Rectal smooth muscle tissue (tissue), 1 donor: ENCODE measurements at regions not wholly inside any gene's neighbourhood (a gene's known extent, or its start where the extent isn't known, plus 50 kb on each side); places are given as distances from the start of the nearest gene placed in this dataset.

Source experiments
- H3K27ac ChIP-seq: one replicate; pipeline ENCODE4 v1.7.0; 2013; ENCODE audit warnings: low read depth, low read length, inconsistent platforms
- H3K27me3 ChIP-seq: one replicate; pipeline ENCODE4 v1.7.0; 2013; ENCODE audit warnings: low read length; ENCODE audit not compliant: control insufficient read depth, insufficient read depth
- H3K36me3 ChIP-seq: one replicate; pipeline ENCODE4 v1.7.0; 2013; ENCODE audit warnings: low read length; ENCODE audit not compliant: control insufficient read depth, insufficient read depth
- H3K4me1 ChIP-seq: one replicate; pipeline ENCODE4 v1.7.0; 2013; ENCODE audit warnings: low read length; ENCODE audit not compliant: control insufficient read depth, insufficient read depth
- H3K4me3 ChIP-seq: one replicate; pipeline ENCODE4 v1.7.0; 2013; ENCODE audit warnings: low read length
- H3K9ac ChIP-seq: one replicate; pipeline ENCODE4 v1.7.0; 2013; ENCODE audit warnings: low read length

GRCh38 chr7:46622251-46622650, 701.2 kb upstream of the IGFBP3 start:
- no peak overlapping the region for H3K27ac ChIP-seq
- H3K4me1 ChIP-seq: no peaks in the 10 kb centered on the region
- H3K4me3 ChIP-seq: no peak overlapping the region
- H3K36me3 ChIP-seq: no peaks in the 10 kb centered on the region
- no peaks in the 10 kb centered on the region for H3K27me3 ChIP-seq
- no peak overlapping the region for H3K9ac ChIP-seq

GRCh38 chr7:46619723-46620310, 698.7 kb upstream of the IGFBP3 start:
- Histone ChIP-seq H3K36me3 (no peaks in the 10 kb centered on the region), H3K27me3 (no peaks in the 10 kb centered on the region), H3K9ac (no peak overlapping the region), H3K27ac (no peak overlapping the region), H3K4me3 (no peak overlapping the region), H3K4me1 (no peaks in the 10 kb centered on the region)

DNA sequence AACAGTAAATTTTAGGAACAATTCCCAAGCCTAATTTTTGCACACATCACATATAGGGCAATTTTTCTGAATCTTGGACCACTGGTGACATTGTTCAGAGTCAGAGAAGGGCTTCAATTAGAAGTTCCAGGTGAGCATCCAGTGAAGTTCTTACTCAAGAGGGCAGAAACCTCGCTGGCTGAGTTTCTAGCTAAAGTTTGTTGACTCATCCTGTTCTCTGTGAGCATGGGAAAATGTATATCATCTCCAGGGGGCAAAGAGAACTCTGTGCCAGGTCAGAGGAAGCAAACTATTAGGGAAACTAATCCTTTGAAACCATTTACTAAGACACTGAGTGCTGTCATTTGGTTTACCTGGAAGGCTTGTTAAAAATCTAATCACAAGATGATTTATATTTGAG, 695.6 kb upstream of the IGFBP3 start:
- no peak overlapping the region for H3K27ac ChIP-seq
- no peaks in the 10 kb centered on the region for H3K4me1 ChIP-seq
- no peaks in the 10 kb centered on the region for H3K36me3 ChIP-seq
- H3K27me3 ChIP-seq: no peaks in the 10 kb centered on the region
- H3K4me3 ChIP-seq: no peak overlapping the region
- no peak overlapping the region for H3K9ac ChIP-seq

DNA sequence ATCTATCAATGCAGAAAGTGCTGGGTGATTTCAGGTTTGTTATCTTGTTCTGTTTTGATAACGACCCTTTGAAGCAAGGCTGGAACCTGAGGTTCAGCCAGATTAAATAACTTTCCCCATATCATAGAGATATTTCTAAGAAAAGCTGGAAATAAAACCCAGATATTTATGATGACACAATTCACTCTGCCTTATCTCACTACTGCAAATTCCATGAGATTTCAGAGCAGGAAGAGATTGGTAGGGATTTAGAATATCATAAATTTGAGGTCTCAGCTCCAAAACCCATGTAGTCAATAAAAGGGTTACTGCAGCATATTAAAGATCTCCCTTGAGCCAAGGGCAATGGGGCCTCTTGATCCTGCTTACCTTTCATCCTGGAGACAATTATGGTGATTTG, 692.5 kb upstream of the IGFBP3 start:
- Histone ChIP-seq H3K27ac (no peak overlapping the region), H3K36me3 (no peaks in the 10 kb centered on the region), H3K4me3 (no peak overlapping the region), H3K4me1 (no peaks in the 10 kb centered on the region), H3K9ac (no peak overlapping the region), H3K27me3 (no peaks in the 10 kb centered on the region)

DNA sequence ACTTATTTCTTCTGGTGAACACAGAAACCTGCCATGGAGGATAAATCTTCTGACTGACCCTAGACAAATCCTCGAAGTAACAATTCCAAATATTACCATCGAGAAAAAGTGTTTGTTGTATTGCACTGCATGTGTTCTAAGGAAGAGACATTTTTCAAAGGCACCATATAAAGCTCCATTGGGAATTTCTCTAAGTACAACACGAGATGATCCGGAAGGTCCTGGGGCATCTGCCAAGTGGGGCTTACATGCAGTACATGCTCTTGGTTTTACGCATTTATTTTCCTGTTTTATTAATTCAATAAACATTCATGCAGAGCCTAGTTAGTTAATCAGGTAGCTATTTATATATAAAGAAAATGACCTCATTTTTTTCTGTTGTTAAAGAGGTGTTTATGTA, 692.0 kb upstream of the IGFBP3 start:
- no peaks in the 10 kb centered on the region for H3K36me3 ChIP-seq
- no peak overlapping the region for H3K4me3 ChIP-seq
- no peak overlapping the region for H3K9ac ChIP-seq
- H3K27ac ChIP-seq: no peak overlapping the region
- H3K27me3 ChIP-seq: no peaks in the 10 kb centered on the region
- H3K4me1 ChIP-seq: no peaks in the 10 kb centered on the region

- Histone ChIP-seq H3K9ac (no peak overlapping the region), H3K27me3 (no peaks in the 10 kb centered on the region), H3K4me3 (no peak overlapping the region), H3K36me3 (no peaks in the 10 kb centered on the region), H3K4me1 (no peaks in the 10 kb centered on the region), H3K27ac (no peak overlapping the region)
These were observed 690.4 kb upstream of the IGFBP3 start for GRCh38 chr7:46611508-46611907.

- no peaks in the 10 kb centered on the region for H3K27me3 ChIP-seq
- no peak overlapping the region for H3K27ac ChIP-seq
- H3K4me1 ChIP-seq: no peaks in the 10 kb centered on the region
- H3K36me3 ChIP-seq: no peaks in the 10 kb centered on the region
- H3K9ac ChIP-seq: no peak overlapping the region
- H3K4me3 ChIP-seq: no peak overlapping the region
These were observed 689.7 kb upstream of the IGFBP3 start for GRCh38 chr7:46610746-46611145.

DNA sequence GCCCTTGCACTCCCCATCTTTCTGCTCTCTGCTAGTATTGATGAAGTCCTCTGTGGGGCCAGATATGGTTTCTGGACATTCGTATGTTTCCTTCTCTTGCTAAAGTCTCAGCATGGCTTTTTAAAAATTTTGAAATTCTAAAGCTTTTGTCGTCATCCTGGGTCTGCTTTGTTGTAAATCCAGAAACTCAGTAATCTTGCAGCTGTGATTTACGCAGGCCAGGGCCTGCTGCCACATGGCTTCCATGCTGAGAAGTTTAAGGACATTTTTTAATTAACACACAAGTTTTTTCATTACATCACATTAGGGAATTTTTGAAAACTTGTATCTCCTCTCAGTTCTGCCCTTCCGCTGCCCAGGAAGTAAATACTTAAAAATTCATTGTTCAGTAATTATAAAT, 686.1 kb upstream of the IGFBP3 start:
- no peak overlapping the region for H3K4me3 ChIP-seq
- H3K27ac ChIP-seq: no peak overlapping the region
- no peaks in the 10 kb centered on the region for H3K27me3 ChIP-seq
- H3K9ac ChIP-seq: no peak overlapping the region
- H3K36me3 ChIP-seq: no peaks in the 10 kb centered on the region
- H3K4me1 ChIP-seq: peaks cover 14% of the 10 kb centered on the region

GRCh38 chr7:46606761-46607160, 685.7 kb upstream of the IGFBP3 start:
- no peak overlapping the region for H3K4me3 ChIP-seq
- no peak overlapping the region for H3K27ac ChIP-seq
- no peaks in the 10 kb centered on the region for H3K36me3 ChIP-seq
- no peak overlapping the region for H3K9ac ChIP-seq
- H3K4me1 ChIP-seq: peaks cover 14% of the 10 kb centered on the region
- no peaks in the 10 kb centered on the region for H3K27me3 ChIP-seq

DNA sequence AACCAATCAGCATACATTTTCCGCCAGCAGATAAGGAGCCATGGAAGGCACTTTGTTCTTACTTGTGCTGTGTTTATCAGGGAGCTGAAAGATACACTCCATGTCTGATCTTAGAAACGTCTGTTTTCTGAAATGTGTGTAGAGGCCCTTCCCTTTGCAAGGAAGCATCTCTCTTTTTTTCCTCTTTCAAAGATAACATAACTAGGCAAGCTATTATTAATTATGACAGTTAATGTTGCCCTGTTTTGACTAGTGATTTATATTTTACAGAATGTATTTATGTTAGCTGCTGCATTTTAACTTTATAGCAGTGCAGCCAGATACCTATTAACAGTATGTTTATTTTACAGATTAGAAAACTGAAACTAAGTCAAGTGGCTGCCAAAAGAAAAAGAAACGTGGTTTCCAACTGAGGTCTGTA, 683.2 kb upstream of the IGFBP3 start:
- H3K36me3 ChIP-seq: no peaks in the 10 kb centered on the region
- peaks cover 14% of the 10 kb centered on the region for H3K4me1 ChIP-seq
- H3K4me3 ChIP-seq: no peak overlapping the region
- no peaks in the 10 kb centered on the region for H3K27me3 ChIP-seq
- H3K27ac ChIP-seq: peak overlapping the region; percentile 84
- no peak overlapping the region for H3K9ac ChIP-seq

- no peak overlapping the region for H3K9ac ChIP-seq
- no peak overlapping the region for H3K4me3 ChIP-seq
- peaks cover 14% of the 10 kb centered on the region for H3K4me1 ChIP-seq
- H3K36me3 ChIP-seq: no peaks in the 10 kb centered on the region
- H3K27ac ChIP-seq: peak overlapping the region; percentile 84
- H3K27me3 ChIP-seq: no peaks in the 10 kb centered on the region
These were observed 682.7 kb upstream of the IGFBP3 start for GRCh38 chr7:46603780-46604179.

DNA sequence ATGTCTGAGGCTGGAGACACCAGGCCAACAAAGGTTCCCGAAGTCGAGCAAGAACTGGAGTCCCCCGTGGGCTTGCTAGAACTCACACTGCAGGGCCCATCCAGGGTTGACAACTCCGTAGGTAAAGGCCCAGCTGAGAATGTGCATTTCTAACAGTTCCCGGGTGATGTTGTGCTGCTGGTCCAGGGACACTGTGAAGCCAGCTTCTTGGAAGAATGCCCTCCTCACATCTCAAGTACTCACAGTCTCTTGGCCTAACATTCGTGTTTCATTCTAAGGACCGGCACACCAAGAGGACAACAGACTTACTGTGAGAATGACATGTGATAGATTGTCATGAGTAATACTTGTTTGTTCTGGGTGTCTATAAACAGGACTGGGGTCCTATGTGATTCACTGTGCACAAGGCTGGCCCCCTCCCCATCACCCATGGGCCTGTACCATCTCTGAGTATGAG, 682.3 kb upstream of the IGFBP3 start:
- Histone ChIP-seq H3K4me3 (no peak overlapping the region), H3K4me1 (peaks cover 14% of the 10 kb centered on the region), H3K27ac (peak overlapping the region; percentile 84), H3K27me3 (no peaks in the 10 kb centered on the region), H3K9ac (no peak overlapping the region), H3K36me3 (no peaks in the 10 kb centered on the region)

- Histone ChIP-seq H3K36me3 (no peaks in the 10 kb centered on the region), H3K27me3 (no peaks in the 10 kb centered on the region), H3K4me3 (no peak overlapping the region), H3K4me1 (peaks cover 14% of the 10 kb centered on the region), H3K27ac (no peak overlapping the region), H3K9ac (no peak overlapping the region)
These were observed 679.3 kb upstream of the IGFBP3 start for GRCh38 chr7:46600340-46600739.
